ENCODE measurements at regions not wholly inside any gene's neighbourhood (a gene's known extent, or its start where the extent isn't known, plus 50 kb on each side); places are given as distances from the start of the nearest gene placed in this dataset.

DNA sequence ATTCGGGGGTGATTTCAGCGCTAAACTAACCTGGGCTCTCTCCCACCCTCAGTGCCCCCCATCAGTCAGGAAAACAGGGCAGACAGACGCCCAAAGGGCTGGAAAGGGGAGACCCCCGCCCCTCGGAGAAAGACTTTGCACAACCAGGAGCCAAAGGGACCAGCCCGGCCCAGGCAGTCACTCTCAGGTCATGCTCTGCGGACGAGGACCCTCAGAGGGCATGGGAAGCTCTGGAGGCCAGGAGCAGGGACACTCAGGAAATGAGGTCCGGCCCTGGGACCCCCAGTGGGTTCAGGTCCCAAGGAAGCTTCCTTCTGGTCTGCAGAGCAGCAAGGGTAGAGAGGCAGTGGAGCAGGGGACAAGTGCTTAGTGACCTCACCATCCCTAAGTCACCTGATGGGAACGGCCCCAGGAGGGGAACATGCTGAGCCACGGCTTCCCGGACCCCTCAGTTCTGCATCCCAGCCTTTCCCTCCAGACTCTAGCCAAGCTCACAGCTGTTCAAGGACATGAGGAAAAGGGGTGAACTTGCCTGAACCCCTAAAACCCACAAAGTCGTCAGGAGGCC, 88.0 kb upstream of the GPC1 start:
- in situ Hi-C loops (cut with HindIII; ENCODE audit: low sequenced_read_pairs), result no loop called here
- TF ChIP-seq, protein P1, sequence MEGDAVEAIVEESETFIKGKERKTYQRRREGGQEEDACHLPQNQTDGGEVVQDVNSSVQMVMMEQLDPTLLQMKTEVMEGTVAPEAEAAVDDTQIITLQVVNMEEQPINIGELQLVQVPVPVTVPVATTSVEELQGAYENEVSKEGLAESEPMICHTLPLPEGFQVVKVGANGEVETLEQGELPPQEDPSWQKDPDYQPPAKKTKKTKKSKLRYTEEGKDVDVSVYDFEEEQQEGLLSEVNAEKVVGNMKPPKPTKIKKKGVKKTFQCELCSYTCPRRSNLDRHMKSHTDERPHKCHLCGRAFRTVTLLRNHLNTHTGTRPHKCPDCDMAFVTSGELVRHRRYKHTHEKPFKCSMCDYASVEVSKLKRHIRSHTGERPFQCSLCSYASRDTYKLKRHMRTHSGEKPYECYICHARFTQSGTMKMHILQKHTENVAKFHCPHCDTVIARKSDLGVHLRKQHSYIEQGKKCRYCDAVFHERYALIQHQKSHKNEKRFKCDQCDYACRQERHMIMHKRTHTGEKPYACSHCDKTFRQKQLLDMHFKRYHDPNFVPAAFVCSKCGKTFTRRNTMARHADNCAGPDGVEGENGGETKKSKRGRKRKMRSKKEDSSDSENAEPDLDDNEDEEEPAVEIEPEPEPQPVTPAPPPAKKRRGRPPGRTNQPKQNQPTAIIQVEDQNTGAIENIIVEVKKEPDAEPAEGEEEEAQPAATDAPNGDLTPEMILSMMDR (IDR thresholded peaks at IDR 0.05; ENCODE audit: low read depth, low read length), result no peak
- DNase-seq (ENCODE audit: low read depth, low spot score), result no peak
- no peak overlapping the region for H3K4me3 ChIP-seq (ENCODE audit: low read depth, low read length)

DNA sequence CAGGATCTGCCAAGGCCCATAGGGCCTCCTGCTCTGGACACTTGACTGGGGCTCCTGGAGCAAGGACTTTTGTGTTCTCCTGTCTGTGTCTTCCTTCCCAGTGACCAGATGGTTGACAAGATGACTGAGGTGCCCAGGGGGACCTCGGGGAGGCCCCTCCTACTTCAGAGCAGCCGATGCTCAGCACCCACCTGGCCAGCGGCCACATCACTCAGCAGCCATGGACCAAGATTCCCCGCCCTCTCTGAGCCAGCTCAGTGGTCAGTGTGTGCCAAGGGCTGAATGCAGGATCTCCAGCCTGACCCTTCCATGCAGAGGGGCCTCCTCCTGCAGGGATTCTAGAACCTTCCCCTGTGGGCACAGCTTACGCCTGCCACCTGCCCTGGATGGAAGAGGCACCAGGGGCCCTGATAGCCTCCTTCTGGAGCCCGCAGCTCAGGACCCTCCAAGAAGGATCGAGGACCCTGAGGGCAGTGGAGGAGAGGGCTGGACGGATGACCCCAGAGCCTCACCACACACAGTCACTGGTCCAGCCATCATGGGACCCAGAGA, 87.4 kb upstream of the GPC1 start:
- in situ Hi-C loops (cut with HindIII; ENCODE audit: low sequenced_read_pairs), result no loop called here
- TF ChIP-seq, protein P1 (IDR thresholded peaks at IDR 0.05; ENCODE audit: low read depth, low read length), result no peak
- no peak for DNase-seq (ENCODE audit: low read depth, low spot score)
- no peak overlapping the region for H3K4me3 ChIP-seq (ENCODE audit: low read depth, low read length)

DNA sequence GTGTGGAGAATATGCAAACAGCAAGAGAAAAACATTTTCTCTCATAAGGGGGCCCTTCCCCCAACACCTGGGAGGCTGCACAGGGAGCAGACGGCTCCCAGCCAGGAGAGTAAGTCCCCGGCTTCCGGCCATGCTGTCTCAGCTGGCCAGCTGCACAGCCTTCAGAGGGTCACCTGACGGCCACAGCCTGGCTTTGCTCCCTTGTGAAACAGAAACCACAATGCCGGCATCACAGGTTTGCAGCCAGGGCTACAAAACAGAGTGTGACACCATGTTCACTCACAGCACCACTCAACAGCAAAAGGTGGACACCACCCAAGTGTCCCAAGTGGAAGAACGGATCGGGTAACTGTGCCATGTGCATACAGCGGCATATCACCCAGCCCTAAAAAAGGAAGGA, 86.9 kb upstream of the GPC1 start:
- in situ Hi-C loops (cut with HindIII; ENCODE audit: low sequenced_read_pairs), result no loop called here
- no peak overlapping the region for H3K4me3 ChIP-seq (ENCODE audit: low read depth, low read length)
- TF ChIP-seq, protein P1 (IDR thresholded peaks at IDR 0.05; ENCODE audit: low read depth, low read length), result no peak
- DNase-seq (ENCODE audit: low read depth, low spot score), result no peak

DNA sequence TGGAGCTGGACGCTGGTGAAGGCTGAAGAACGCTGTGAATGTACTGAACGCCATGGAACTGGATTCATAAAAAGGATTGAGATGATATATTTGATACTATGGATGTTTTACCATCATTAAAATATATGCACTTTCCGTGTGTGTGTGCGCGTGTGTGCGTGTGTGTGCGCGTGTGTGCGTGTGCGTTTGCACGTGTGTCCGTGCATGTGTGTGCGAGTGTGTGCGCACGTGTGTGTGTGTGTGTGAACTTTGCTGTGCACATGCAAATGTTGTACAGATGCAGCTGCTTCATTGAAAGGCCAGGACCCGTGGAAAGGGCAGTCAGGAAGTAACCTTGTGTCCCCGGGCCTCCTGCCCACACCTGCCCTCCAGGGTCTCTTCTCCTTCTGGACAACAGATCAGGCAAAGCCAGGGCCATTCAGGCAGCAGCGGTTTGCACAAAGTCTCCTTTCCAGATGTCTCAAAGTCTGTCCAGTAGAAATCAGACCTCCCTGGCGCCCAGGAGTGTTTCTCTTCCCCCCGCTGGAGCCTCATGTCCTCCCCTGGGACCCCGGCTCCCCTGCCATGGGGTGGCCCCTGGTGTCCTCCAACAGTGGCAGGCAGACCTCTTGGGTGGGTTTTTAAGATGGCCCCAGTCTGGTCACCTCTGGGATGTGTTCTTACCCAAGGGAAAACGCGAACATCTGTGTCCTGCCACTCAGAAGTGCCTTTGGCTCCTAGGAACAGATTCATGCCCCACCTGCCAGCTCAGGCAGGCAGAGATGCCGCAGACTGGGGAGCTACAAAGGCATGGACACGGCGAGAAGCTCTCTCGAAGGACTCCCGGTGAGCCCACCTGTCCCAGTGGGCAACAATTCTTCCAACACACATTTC, 86.1 kb upstream of the GPC1 start:
- DNase-seq (ENCODE audit: low read depth, low spot score), result no peak
- TF ChIP-seq, protein P1 (IDR thresholded peaks at IDR 0.05; ENCODE audit: low read depth, low read length), result no peak
- H3K4me3 ChIP-seq (ENCODE audit: low read depth, low read length), result no peak overlapping the region
- in situ Hi-C loops (cut with HindIII; ENCODE audit: low sequenced_read_pairs), result no loop called here

DNA sequence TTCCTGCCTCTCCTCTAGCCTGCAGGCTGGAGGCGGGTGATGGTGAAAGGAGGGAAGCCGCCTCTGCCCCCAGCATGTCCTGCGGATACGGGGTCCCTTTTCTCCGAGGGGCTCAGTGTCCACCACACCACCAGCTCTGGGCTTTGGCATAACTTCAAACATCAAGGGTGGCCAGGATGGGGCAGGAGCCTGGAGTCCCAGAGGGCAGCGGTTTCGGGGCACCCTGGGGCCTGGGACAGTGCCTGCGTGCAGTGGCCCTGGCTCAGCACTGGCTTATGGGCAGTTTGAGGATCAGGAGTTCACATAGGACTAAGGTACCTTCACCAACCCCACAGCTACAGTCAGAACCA, 85.5 kb upstream of the GPC1 start:
- no peak overlapping the region for H3K4me3 ChIP-seq (ENCODE audit: low read depth, low read length)
- DNase-seq (ENCODE audit: low read depth, low spot score), result no peak
- TF ChIP-seq, protein P1 (IDR thresholded peaks at IDR 0.05; ENCODE audit: low read depth, low read length), result no peak
- in situ Hi-C loops (cut with HindIII; ENCODE audit: low sequenced_read_pairs), result no loop called here

DNA sequence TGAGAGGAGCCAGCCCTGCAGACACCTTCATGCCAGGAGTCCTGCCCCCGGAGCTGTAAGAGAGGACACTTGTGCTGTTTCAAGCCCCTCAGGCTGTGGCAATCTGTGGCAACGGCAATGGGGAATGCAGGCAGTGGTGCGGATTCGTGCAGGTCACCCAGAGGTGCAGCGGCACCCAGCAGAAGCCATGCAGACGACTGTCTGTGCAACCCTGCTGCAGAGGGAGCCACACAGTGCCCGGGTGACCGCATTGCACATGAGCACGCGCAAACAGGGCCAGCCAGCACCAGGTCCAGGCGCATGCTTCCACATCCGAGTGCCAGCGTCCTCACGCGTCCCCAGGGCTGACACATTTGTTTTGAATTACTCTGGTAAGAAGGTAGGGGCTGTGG, 84.8 kb upstream of the GPC1 start:
- H3K4me3 ChIP-seq (ENCODE audit: low read depth, low read length), result no peak overlapping the region
- TF ChIP-seq, protein P1 (IDR thresholded peaks at IDR 0.05; ENCODE audit: low read depth, low read length), result no peak
- DNase-seq (ENCODE audit: low read depth, low spot score), result no peak
- in situ Hi-C loops (cut with HindIII; ENCODE audit: low sequenced_read_pairs), result no loop called here

Data from astrocyte of the spinal cord (primary cell).